ENCODE measurements at regions not wholly inside any gene's neighbourhood (a gene's known extent, or its start where the extent isn't known, plus 50 kb on each side); places are given as distances from the start of the nearest gene placed in this dataset.
"Not testable (repeated sequence)": the region's sequence is repeated elsewhere in the genome, so short reads cannot be mapped to it uniquely, and the experiment has no call there.

- DNase-seq, result no peak
These were observed 375.6 kb upstream of the CLINT1 start for GRCh38 chr5:158234323-158235158.

- DNase-seq, result no peak
These were observed 374.9 kb upstream of the CLINT1 start for GRCh38 chr5:158233735-158234322.

- not testable (repeated sequence) for DNase-seq
These were observed 368.4 kb upstream of the CLINT1 start for GRCh38 chr5:158227314-158227713.

- DNase-seq, result no peak
These were observed 367.6 kb upstream of the CLINT1 start for GRCh38 chr5:158226496-158226895.

- no peak for DNase-seq
These were observed 365.3 kb upstream of the CLINT1 start for GRCh38 chr5:158224253-158224652.

- DNase-seq, result no peak
These were observed 364.2 kb upstream of the CLINT1 start for GRCh38 chr5:158223054-158223600.

- no peak for DNase-seq
These were observed 354.0 kb upstream of the CLINT1 start for GRCh38 chr5:158212917-158213316.

- DNase-seq, result no peak
These were observed 353.3 kb upstream of the CLINT1 start for GRCh38 chr5:158212237-158212636.

- DNase-seq, result no peak
These were observed 350.4 kb upstream of the CLINT1 start for GRCh38 chr5:158209219-158209908.

GRCh38 chr5:158207733-158208132, 348.8 kb upstream of the CLINT1 start:
- DNase-seq, result no peak

- no peak for DNase-seq
These were observed 347.0 kb upstream of the CLINT1 start for GRCh38 chr5:158205992-158206391.

- no peak for DNase-seq
These were observed 344.3 kb upstream of the CLINT1 start for GRCh38 chr5:158203261-158203660.

- DNase-seq, result no peak
These were observed 343.9 kb upstream of the CLINT1 start for GRCh38 chr5:158202801-158203200.

GRCh38 chr5:158200619-158201018, 341.7 kb upstream of the CLINT1 start:
- no peak for DNase-seq

- DNase-seq, result no peak
These were observed 339.7 kb upstream of the CLINT1 start for GRCh38 chr5:158198636-158199035.

- no peak for DNase-seq
These were observed 336.7 kb upstream of the CLINT1 start for GRCh38 chr5:158195416-158196210.

GRCh38 chr5:158194561-158194976, 335.6 kb upstream of the CLINT1 start:
- DNase-seq, result no peak

GRCh38 chr5:158193395-158193794, 334.4 kb upstream of the CLINT1 start:
- DNase-seq, result not testable (repeated sequence)

- DNase-seq, result no peak
These were observed 321.5 kb upstream of the CLINT1 start for GRCh38 chr5:158180407-158180806.

- DNase-seq, result no peak
These were observed 320.3 kb upstream of the CLINT1 start for GRCh38 chr5:158179271-158179670.

- no peak for DNase-seq
These were observed 319.6 kb upstream of the CLINT1 start for GRCh38 chr5:158178535-158178934.

- DNase-seq, result no peak
These were observed 318.2 kb upstream of the CLINT1 start for GRCh38 chr5:158177146-158177545.
